GM21367 (cell line): ENCODE measurements at regions not wholly inside any gene's neighbourhood (a gene's known extent, or its start where the extent isn't known, plus 50 kb on each side); places are given as distances from the start of the nearest gene placed in this dataset.
"Not testable (repeated sequence)": the region's sequence is repeated elsewhere in the genome, so short reads cannot be mapped to it uniquely, and the experiment has no call there.

Experiments
- ATAC-seq: cut with Tn5 transposase; IDR thresholded peaks from one replicate; pipeline ENCODE4 v1.9.1; 2021; ENCODE audit not compliant: unreplicated experiment

DNA sequence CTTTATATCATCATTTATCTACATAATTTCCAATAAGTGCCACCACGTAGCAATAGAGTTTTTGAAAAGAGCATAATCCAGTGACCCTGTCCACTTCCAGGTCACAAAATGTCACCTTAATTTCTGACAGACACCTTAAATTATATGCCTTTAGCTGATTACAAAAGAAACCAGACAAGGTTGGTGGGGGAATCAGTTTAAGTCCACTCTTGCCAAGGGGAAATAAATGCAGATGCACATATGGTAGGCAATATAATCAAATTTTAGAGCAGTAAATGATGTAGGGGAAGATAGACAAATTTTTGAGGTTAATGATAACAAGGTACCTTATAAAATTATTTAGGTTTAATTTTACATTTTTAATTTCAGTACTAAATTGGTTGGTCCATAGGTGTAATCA, 253.5 kb downstream of the ZIC1 start:
- ATAC-seq: no peak

DNA sequence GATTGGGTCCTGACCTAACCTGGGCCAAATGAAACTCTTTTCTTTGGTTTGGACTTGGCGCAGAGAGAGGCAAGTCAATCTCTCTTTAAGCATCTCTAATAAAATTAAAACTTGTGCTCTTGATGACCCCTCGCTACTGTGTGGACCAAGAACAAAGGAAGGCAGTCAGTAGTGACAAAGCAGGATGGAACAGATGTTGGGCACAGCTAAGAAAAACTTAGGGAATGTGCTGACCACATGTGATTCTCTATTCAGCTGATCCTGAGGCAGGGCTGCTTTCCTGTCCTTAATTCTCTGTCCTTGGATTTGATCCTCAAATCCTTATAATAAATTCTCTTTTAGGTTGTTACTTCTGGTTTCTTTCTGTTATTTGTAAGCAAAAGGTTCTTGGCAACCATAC, 259.9 kb downstream of the ZIC1 start:
- no peak for ATAC-seq

DNA sequence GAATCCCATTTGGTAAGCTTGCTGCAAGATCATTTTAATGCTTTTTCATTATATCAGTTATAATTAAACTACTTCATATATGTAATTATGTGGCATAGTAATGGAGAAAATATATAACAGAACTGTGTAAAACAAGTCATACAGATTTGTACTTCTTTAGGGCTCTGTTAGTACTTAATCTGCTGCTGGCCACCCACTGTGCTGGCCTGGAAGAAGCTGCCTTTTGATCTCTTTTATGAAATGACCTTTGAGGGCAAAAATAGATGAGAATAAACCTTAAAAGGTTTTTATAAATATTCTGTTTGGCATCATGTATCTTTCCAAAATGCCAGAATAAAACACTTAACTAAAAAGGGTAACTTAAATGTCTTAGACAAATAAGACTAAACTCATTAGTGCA, 262.9 kb downstream of the ZIC1 start:
- no peak for ATAC-seq

DNA sequence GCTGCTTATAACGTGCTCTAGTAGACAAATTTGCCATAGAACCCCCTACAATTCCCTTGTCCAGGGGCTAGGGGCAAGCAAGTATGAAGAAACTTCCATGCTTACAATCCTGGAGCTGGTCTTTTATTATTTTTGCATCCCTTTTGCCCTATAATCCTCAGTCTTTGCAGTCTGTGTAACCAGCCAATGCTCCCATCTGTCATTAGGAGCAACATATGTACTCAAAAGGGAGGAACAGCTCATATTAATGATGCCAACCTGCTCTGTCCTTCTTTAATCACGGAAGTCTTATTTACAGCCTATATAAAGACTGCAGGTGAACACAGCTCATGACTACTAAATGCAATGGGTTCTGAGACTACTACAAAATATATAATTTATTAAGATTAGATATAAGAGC, 263.3 kb downstream of the ZIC1 start:
- no peak for ATAC-seq

DNA sequence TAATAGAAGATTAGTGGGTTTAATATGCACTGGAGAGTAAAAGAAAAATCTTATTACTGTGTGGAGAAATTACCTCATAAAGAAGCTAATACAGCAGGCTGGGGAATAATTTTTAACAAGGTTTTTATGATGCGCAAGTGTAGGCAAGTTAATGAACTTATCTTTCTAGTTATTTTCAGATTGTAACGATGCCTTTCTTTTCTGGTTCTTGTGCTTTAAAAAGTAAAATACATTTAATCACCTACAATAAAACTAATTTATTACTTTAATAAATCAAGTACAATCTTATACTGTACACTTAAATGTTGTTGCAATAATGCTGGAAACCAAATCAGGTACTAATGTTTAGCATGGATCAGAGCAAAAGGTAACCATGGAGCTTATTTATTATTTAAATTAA, 266.6 kb downstream of the ZIC1 start:
- ATAC-seq: no peak

DNA sequence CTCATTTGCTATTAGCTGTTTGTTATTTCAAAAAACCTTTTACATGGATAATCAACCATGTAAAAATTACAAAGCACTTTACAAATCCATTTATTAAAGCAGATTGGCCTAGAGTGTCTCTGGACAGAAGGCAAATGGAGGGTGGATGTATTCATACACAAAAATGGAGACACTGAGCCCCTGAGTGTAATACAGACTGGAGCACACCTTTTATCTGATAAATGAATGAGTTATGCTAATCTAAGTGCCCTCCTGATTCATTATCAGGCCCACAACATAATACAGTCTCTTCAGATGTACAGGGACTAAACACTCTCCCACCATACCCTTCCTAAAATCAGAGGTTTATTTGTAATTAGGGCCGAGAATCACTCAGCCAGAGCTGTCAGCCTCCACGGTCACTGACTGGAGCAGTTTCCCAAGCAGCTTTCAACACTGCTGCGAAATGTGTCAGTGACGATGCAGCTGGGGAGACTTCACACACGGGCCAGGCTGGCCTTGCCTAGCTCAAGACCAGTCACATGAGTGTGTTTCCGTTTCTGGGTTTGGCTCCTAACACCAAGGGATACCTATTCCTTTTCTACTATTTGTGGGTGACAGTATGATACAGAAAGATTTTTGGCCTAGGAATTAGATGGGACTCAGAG, 271.8 kb downstream of the ZIC1 start:
- ATAC-seq: no peak

DNA sequence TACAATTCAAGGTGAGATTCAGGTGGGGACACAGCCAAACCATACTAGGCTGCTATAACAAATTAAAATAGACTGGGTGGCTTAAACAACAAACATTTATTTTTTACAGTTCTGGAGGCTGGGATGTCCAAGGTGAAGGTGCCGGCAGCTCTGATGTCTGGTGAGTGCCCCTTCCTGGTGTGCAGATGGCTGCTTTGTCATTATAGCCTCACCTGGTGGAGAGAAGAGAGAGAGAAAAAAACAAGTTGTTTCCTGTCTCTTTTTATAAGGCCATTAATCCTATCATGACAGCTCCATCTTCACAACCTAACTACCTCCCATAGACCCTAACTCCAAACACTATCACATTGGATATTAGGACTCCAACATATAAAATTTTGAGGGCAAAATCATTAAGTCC, 279.7 kb downstream of the ZIC1 start:
- no peak for ATAC-seq

DNA sequence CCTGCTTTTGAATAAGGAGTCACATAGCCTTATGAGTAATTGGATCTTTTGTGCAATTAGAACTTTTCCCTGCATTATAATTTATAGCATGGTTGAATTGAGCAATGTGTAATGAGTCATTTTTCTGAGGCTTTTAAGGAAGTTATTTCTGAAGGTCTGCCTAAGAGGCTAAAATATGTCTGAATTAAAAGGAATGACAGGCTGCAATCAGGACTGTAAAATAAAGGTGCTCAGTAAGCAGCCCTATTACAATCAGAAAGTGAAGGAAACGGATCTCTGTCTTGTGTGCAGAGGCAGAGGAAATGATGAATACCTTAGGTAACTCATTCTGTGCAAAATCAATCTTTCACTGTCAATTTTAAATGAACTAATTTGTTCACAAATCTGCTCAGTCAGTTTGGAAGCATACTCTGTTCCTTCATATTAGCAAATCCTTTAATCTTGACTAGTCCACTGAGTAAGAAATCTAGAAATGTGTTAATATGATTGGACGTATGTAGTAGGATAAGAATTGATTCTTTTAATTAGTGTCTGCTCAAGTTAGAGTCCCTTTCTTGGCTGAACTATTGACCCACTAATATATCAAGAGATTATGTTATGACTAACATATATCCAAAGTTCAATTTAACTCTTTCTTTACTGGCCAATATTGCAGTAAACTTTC, 290.1 kb downstream of the ZIC1 start:
- ATAC-seq: no peak

DNA sequence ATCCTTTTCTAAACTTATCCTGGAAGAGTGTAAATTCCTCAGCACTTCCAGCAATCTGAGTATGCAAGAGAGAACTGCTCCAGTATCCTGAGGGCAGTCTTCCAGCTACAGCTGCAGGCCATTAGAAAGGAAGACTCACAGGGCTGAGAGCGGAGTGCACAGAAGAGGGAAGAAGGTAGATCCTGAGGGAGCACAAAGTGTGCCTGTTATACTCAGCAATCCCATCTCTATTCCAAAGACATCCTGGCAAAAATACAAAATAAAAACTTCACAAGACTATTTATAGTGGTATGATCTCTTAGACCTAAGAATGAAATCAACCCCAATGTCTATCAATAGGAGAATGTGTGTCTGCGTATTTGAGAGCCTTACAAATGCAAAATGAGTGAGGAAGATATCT, 292.0 kb downstream of the ZIC1 start:
- ATAC-seq: no peak

DNA sequence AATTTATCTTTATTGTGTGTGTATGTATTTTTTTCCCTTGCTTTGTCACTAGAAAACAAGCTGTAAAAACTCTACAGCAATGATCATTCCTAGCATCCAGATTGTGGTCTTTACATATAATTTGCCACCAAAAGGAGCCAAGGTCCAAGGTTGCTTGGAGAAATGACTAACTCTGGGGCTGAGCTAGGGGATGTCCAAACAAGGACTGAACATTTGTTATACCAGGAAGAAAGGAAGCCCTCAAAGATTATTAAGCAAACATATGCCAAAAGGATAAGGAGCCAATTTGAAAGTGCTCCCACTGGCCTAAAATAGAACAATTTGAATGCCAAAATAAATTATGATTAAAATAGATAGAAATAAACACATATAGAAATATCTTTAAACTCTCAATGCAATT, 293.3 kb downstream of the ZIC1 start:
- ATAC-seq: no peak

DNA sequence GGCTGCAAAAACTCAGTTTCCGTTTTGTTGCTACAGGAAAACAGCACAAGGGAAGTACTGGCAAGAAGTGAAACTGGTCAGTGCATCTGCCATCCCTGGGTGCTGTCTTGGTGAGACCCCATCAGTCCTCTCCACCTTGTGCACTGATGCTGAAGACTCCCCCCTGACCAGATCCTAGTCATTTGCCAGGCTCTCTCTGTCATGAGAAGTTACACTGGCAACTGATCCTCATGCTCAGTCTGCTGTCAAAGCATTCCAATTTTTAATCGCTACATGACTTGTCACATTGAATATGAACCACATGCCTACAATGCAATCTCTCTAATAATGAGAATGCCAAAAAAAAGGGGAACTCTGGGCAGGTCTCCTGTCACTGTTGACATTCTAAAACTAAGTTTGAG, 296.5 kb downstream of the ZIC1 start:
- ATAC-seq: no peak

DNA sequence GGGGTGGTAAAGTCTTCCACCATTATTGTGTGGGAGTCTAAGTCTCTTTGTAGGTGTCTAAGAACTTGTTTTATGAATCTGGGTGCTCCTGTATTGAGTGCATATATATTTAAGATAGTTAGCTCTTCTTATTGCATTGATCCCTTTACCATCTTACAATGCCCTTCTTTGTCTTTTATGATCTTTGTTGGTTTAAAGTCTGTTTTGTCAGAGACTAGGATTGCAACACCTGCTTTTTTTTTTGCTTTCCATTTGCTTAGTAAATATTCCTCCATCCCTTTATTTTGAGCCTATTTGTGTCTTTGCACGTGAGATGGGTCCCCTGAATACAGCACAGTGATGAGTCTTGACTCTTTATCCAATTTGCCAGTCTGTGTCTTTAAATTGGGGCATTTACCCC, 301.6 kb downstream of the ZIC1 start:
- not testable (repeated sequence) for ATAC-seq

DNA sequence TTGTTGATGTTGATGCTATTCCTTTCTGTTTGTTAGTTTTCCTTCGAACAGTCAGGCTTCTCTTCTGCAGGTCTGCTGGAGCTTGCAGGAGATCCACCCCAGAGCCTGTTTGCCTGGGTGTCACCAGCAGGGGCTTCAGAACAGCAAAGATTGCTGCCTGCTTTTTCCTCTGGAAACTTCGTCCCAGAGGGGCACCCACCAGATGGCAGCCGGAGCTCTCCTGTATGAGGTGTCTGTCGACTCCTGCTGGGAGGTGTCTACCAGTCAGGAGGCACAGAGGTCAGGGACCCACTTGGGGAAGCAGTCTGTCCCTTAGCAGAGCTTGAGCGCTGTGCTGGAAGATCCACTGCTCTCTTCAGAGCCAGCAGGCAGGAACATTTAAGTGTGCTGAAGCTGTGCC, 303.2 kb downstream of the ZIC1 start:
- no peak for ATAC-seq

DNA sequence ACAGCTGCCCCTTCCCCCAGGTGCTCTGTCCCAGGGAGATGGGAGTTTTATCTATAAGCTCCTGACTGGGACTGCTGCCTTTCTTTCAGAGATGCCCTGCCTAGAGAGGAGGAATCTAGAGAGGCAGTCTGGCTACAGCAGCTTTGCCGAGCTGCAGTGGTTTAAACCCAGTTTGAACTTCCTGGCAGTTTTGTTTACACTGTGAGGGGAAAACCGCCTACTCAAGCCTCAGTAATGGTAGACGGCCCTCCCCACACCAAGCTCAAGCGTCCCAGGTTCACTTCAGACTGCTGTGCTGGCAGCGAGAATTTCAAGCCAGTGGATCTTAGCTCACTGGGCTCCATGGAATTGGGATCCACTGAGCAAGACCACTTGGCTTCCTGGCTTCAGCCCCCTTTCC, 303.6 kb downstream of the ZIC1 start:
- not testable (repeated sequence) for ATAC-seq

DNA sequence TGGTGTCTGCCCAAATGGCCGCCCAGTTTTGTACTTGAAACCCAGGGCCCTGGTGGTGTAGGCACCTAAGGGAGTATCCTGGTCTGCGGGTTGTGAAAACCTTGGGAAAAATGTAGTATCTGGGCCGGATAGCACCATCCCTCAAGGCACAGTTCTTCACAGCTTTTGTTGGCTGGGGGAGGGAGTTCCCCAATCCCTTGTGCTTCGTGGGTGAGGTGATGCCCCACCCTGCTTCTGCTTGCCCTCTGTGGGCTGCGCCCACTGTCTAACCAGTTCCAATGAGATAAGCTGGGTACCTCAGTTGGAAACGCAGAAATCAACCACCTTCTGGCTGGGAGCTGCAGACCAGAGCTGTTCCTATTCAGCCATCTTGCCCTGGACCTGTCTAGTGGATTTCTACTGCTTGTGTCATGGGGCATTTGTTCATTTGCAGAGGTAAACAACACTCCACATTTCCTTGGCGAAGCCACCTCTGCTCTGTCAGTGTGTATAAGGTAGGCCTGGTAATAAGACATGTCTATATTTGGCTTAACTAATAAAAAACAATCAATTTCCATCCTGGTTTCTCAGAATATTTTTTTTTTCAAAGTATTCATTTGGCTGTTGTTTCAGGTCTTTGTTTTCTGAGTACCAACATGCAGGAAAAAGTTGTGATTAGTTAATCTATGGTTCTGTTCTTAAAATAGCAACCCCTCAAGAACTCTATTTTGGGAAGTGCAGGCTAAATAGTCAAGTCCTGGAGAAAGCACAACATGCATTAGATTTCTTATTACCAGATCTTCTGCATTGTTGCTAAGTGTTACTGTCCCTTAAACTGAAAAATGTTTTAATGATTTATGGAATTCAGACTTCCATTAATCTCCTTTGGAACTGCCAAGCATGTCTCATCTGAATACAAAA, 304.3 kb downstream of the ZIC1 start:
- ATAC-seq: no peak

DNA sequence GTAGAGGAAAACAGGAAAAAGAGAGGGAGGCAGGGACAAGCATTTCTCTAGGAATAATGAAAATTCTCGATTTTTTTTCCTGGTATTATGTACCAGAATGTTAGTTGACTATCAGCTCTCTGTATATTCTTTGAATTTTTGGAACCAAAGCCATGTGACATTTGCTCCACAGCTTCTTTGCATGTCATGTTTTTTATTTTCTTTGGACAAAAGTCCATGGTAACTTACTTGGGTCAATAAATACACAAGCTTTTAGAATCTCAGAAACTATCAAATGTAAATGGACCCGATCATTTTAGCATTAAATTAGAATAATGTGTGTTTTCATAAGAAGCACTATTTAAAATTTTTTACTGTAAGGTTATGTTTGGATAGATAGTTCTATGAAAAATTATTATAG, 320.5 kb downstream of the ZIC1 start:
- ATAC-seq: no peak

DNA sequence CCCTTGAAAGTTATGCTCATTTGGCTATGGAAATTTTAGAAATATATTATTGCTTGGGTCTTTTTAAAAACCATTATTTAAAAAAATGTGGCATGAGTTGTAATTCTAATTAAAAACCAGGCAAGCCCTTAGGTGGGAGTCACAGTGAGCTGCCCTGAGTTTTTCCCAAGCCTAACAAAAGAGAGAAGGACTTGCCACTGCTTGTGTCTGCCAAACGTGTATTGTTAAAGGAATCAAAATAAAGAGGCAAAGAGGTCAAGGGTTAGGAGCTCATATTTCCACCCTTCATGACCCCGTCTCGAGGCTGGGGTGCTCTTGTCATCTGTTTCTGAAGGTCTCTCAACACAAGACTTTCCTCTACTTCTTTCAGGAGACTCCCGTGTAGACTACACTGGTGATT, 321.1 kb downstream of the ZIC1 start:
- no peak for ATAC-seq

DNA sequence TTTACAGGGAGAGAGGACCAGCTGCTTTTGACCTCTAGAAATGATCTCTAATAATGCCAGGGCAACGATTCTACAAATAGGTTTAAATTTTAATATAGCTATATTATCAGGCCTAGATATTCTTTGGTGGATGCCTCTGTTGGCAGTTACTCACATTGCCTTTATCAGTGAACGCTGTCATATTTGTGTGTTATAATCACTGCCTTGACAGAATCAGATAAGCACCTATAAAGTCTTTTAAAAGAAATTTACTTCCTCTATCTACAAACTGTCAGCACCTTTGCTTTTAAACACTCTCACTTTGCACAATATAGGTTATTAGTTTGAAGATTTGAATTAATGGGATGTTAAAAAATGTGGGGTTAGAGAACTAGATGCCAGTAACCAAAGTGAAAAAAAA, 324.1 kb downstream of the ZIC1 start:
- ATAC-seq: no peak

DNA sequence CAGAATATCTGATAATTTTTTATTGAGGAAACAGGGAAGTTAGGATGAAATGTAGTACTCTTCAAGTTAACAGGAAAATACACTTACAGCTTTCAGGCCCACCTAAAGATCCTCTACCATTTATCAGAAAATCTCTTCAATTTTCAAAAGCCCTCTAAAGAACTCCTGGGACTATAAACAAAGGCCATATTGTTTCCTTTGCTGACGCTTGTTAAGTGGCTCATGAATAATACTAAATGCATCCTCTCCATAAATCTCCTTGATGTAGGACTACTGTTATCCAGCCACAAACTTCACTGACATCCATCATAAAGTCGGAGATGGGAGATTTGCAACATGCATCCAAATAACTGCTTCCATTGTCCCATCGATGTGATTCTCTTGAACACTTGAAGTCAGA, 326.5 kb downstream of the ZIC1 start:
- no peak for ATAC-seq

DNA sequence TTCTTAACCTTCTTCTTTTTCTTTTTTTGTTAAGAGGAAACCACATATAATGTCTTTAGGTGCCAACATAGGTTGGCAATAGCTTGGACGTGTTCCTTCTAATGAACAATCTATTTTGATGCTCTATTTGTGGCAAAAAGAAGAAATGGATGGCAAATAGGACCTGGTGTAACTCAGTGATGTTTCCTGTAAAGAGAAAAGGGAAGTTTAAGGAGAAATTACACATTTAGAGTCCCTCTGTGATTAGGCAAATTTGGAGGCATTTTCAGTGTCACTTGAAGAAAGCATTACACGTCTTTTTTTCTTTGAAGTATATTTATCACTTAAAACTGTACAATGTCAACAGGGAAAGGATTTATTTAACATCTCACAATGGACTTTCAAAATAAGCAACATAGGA, 327.1 kb downstream of the ZIC1 start:
- ATAC-seq: no peak

DNA sequence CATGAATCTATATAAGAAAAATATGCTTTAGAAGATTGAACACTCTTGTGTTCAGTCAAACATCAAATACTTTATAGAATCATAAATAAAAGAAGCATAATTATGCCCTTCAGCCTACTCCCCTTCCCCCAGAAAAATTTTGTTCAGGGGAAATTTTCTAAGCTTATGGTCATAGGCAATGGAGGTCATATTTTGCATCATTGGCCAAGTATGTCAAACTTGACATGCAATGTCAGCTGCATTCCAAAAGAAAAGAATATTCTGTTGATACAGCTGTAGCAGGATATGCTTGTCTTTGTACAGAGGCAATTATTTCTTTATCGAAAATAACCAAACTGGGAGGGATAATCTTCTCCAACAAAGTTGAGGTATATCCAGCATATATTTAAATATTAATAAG, 328.2 kb downstream of the ZIC1 start:
- no peak for ATAC-seq

DNA sequence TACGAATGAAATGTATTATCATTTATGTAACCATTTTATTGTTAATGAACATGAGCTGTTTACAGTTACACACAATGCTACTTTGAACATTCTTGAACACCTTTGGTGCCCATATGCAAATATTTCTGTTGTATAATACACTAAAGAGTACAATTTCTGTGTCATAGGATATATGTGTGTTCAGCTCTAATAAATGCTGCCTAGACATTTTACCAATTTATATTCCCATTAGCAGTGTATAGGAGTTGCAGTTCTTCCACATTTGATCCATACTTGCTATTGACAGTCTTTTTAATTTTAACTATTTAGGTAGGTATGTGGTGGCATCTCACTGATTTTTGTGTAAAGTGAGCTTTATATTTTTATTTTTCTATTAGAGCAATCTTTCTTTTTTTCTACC, 331.8 kb downstream of the ZIC1 start:
- no peak for ATAC-seq
